ENCODE measurements at regions not wholly inside any gene's neighbourhood (a gene's known extent, or its start where the extent isn't known, plus 50 kb on each side); places are given as distances from the start of the nearest gene placed in this dataset.
"Not testable (repeated sequence)": the region's sequence is repeated elsewhere in the genome, so short reads cannot be mapped to it uniquely, and the experiment has no call there.

- TF ChIP-seq, protein P1, sequence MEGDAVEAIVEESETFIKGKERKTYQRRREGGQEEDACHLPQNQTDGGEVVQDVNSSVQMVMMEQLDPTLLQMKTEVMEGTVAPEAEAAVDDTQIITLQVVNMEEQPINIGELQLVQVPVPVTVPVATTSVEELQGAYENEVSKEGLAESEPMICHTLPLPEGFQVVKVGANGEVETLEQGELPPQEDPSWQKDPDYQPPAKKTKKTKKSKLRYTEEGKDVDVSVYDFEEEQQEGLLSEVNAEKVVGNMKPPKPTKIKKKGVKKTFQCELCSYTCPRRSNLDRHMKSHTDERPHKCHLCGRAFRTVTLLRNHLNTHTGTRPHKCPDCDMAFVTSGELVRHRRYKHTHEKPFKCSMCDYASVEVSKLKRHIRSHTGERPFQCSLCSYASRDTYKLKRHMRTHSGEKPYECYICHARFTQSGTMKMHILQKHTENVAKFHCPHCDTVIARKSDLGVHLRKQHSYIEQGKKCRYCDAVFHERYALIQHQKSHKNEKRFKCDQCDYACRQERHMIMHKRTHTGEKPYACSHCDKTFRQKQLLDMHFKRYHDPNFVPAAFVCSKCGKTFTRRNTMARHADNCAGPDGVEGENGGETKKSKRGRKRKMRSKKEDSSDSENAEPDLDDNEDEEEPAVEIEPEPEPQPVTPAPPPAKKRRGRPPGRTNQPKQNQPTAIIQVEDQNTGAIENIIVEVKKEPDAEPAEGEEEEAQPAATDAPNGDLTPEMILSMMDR (IDR thresholded peaks at IDR 0.05): no peak
- Histone ChIP-seq H3K27ac (no peak overlapping the region), H3K27me3 (no peaks in the 10 kb centered on the region), H3K4me1 (no peaks in the 10 kb centered on the region), H3K36me3 (no peaks in the 10 kb centered on the region), H3K9me3 (no peaks in the 10 kb centered on the region), H3K4me3 (no peak overlapping the region)
- intact Hi-C loops (cut with DNase I): no loop called here
- DNase-seq (no peak), ATAC-seq (no peak), FAIRE-seq (no peak)
- WGBS, 2 donors: 49 to 51% methylated on average over 3 of the region's 3 CpGs
Observed at GRCh38 chr9:26789959-26790358, 102.6 kb downstream of the CAAP1 start.

DNA sequence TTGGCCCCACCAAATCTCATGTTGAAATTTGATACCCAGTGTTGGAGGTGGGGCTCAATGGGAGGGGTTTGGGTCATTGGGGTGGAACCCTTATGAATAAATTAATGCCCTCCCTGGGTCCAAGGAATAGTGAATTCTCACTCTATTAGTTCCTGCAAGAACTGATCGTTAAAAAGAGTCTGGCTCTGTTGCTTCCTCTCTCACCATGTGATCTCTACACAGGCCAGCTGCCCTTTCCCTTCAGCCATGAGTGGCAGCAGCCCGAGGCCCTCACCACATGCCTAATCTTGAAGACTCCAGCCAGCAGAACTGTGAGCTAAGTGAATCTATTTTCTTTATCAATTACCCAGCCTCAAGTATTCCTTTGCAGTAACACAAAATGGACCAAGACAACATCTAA is 106.0 kb downstream of the CAAP1 start:
- FAIRE-seq (no peak), ATAC-seq (no peak), DNase-seq (no peak)
- no peaks in the 10 kb centered on the region for H3K27me3 ChIP-seq
- no peak overlapping the region for H3K4me3 ChIP-seq
- TF ChIP-seq, protein P1 (IDR thresholded peaks at IDR 0.05): no peak
- H3K36me3 ChIP-seq: no peaks in the 10 kb centered on the region
- 25 to 29% methylated on average over 2 of the region's 2 CpGs for WGBS, 2 donors
- no peaks in the 10 kb centered on the region for H3K9me3 ChIP-seq
- no peaks in the 10 kb centered on the region for H3K4me1 ChIP-seq
- no peak overlapping the region for H3K27ac ChIP-seq
- intact Hi-C loops (cut with DNase I): no loop called here

- no peak overlapping the region for H3K4me3 ChIP-seq
- no peak for DNase-seq
- no peak overlapping the region for H3K27ac ChIP-seq
- TF ChIP-seq, protein P1 (IDR thresholded peaks at IDR 0.05): no peak
- FAIRE-seq: no peak
- WGBS, 2 donors: 32 to 61% methylated on average over 1 of the region's 1 CpG
- no peaks in the 10 kb centered on the region for H3K4me1 ChIP-seq
- no peaks in the 10 kb centered on the region for H3K9me3 ChIP-seq
- ATAC-seq: no peak
- no peaks in the 10 kb centered on the region for H3K27me3 ChIP-seq
- H3K36me3 ChIP-seq: no peaks in the 10 kb centered on the region
- intact Hi-C loops (cut with DNase I): no loop called here
Observed at GRCh38 chr9:26782899-26783298, 109.7 kb downstream of the CAAP1 start.

- no peaks in the 10 kb centered on the region for H3K27me3 ChIP-seq
- H3K4me3 ChIP-seq: no peak overlapping the region
- H3K9me3 ChIP-seq: no peaks in the 10 kb centered on the region
- H3K36me3 ChIP-seq: no peaks in the 10 kb centered on the region
- TF ChIP-seq, protein P1 (IDR thresholded peaks at IDR 0.05): no peak
- intact Hi-C loops (cut with DNase I): no loop called here
- ATAC-seq (no peak), FAIRE-seq (no peak), DNase-seq (no peak)
- H3K4me1 ChIP-seq: no peaks in the 10 kb centered on the region
- WGBS, 2 donors: 0% methylated on average over 1 of the region's 1 CpG
- H3K27ac ChIP-seq: no peak overlapping the region
Observed at GRCh38 chr9:26781906-26782305, 110.7 kb downstream of the CAAP1 start.

GRCh38 chr9:26780307-26780706 is 112.3 kb downstream of the CAAP1 start:
- intact Hi-C loops (cut with DNase I); H3K27me3 ChIP-seq; H3K4me3 ChIP-seq; H3K27ac ChIP-seq; FAIRE-seq; DNase-seq; H3K36me3 ChIP-seq; H3K9me3 ChIP-seq; H3K4me1 ChIP-seq; ATAC-seq: not testable (repeated sequence)
- 74 to 79% methylated on average over 3 of the region's 3 CpGs for WGBS, 2 donors

DNA sequence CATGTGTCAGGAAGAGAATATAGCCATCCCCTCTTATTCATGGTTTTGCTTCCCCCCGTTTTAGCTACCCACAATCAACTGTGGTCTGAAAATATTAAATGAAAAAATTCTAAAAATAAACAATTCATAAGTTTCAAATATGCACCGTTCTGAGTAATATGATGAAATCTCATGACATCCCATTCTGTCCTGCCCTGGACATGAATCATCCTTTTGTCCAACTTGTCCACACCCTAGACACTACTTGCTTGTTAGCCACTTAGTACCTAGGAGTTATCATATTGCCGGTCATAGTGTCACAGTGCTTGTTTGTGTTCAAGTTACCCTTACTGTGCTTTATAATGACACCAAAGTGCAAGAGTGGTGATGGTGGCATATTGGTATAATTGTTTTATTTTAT is 113.5 kb downstream of the CAAP1 start:
- ATAC-seq (no peak), FAIRE-seq (no peak), DNase-seq (no peak)
- WGBS, 2 donors: 76 to 85% methylated on average over 3 of the region's 3 CpGs
- Histone ChIP-seq H3K9me3 (no peaks in the 10 kb centered on the region), H3K27me3 (no peaks in the 10 kb centered on the region), H3K27ac (no peak overlapping the region), H3K4me1 (no peaks in the 10 kb centered on the region), H3K36me3 (no peaks in the 10 kb centered on the region), H3K4me3 (no peak overlapping the region)
- TF ChIP-seq, protein P1 (IDR thresholded peaks at IDR 0.05): no peak
- intact Hi-C loops (cut with DNase I): no loop called here

Data from pancreas (tissue), 10 donors.